ENCODE measurements at regions not wholly inside any gene's neighbourhood (a gene's known extent, or its start where the extent isn't known, plus 50 kb on each side); places are given as distances from the start of the nearest gene placed in this dataset.

GRCh38 chr2:210899131-210899530 is 342.7 kb downstream of the CPS1 start:
- Mint-ChIP-seq H3K4me1 (no peaks in the 10 kb centered on the region), H3K36me3 (ENCODE audit: low read depth) (no peaks in the 10 kb centered on the region), H3K4me3 (no peak overlapping the region), H3K27me3 (no peaks in the 10 kb centered on the region), H3K27ac (no peak overlapping the region), H3K9me3 (no peaks in the 10 kb centered on the region)
- ChIA-PET POLR2A (no interaction called here), CTCF (no interaction called here)
- DNase-seq (no peak), ATAC-seq (ENCODE audit: low read depth) (no peak)
- TF ChIP-seq CTCF (IDR thresholded peaks at IDR 0.05): no peak
- intact Hi-C loops (cut with micrococcal nuclease): no loop called here

DNA sequence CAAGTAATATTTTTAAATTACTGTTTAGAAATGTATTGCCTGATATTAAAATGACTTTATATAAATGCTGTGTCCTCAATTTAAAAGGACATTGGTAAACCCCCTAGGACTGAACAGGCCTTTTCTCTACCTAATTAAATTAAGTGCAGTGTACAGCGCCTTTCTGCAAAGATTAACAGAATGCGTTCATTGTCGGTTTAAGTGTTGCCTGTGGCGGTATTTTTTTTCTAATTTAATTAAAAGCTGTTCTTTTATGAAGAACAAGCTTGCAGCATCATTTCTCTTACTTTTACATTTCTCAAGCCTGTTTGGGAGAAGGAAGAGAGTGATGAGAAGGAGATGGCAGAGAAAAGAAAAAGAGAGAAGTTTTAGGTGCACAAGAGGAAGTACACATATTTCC is 344.9 kb downstream of the CPS1 start:
- intact Hi-C loops (cut with micrococcal nuclease): no loop called here

DNA sequence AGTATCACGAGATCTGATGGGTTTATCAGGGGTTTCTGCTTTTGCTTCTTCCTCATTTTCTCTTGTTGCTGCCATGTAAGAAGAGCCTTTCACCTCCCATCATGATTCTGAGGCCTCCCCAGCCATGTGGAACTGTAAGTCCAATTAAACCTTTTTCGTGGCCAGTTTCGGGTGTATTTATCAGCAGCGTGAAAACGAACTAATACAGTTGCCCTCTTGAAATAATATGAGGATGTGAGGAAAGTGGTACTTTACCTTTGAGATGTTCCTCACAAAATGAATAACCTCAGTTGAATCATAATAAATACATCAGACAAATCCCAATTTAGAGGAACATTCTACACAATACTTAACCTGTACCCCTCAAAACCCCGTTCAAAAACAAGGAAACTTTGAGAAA is 356.4 kb downstream of the CPS1 start:
- H3K4me1 Mint-ChIP-seq: no peaks in the 10 kb centered on the region
- ATAC-seq (ENCODE audit: low read depth) (no peak), DNase-seq (no peak)
- CTCF ChIA-PET: no interaction called here
- no peaks in the 10 kb centered on the region for H3K36me3 Mint-ChIP-seq (ENCODE audit: low read depth)
- intact Hi-C loops (cut with micrococcal nuclease): no loop called here
- H3K27ac Mint-ChIP-seq: no peak overlapping the region
- POLR2A ChIA-PET: no interaction called here
- H3K27me3 Mint-ChIP-seq: no peaks in the 10 kb centered on the region
- peaks cover 10% of the 10 kb centered on the region for H3K9me3 Mint-ChIP-seq
- TF ChIP-seq CTCF (IDR thresholded peaks at IDR 0.05): no peak
- H3K4me3 Mint-ChIP-seq: no peak overlapping the region

More for the DNA sequence above, 344.9 kb downstream of the CPS1 start:
- Mint-ChIP-seq H3K27me3 (no peaks in the 10 kb centered on the region), H3K4me1 (no peaks in the 10 kb centered on the region), H3K9me3 (no peaks in the 10 kb centered on the region), H3K4me3 (no peak overlapping the region), H3K27ac (no peak overlapping the region), H3K36me3 (ENCODE audit: low read depth) (no peaks in the 10 kb centered on the region)
- ChIA-PET CTCF (no interaction called here), POLR2A (no interaction called here)
- no peak for TF ChIP-seq CTCF (IDR thresholded peaks at IDR 0.05)
- ATAC-seq (ENCODE audit: low read depth) (no peak), DNase-seq (no peak)

GRCh38 chr2:210913461-210913860 is 357.1 kb downstream of the CPS1 start:
- CTCF ChIA-PET: no interaction called here

DNA sequence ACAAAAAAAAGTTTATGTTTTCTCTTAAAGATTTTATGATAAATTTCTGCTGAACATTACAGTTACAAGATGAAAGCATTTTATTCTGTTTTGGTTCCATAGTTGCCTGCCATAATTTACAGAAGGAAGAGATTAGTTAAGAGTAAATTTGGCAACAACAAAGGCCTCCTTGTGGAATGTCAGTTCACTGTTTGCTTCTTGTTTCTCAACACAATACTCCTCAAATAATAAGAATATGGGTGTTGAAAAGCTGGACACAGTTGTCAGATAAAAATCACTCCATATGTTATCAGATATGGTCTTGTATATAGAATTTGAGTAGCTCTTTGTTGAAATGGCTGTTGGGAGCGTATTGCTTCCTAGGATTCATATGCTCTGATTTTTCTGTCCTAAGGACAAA is 359.5 kb downstream of the CPS1 start:
- no peaks in the 10 kb centered on the region for H3K36me3 Mint-ChIP-seq (ENCODE audit: low read depth)
- no peak for TF ChIP-seq CTCF (IDR thresholded peaks at IDR 0.05)
- POLR2A ChIA-PET: no interaction called here
- ATAC-seq (ENCODE audit: low read depth) (no peak), DNase-seq (no peak)
- no peak overlapping the region for H3K4me3 Mint-ChIP-seq
- peaks cover 6% of the 10 kb centered on the region for H3K9me3 Mint-ChIP-seq
- intact Hi-C loops (cut with micrococcal nuclease): no loop called here
- no peaks in the 10 kb centered on the region for H3K4me1 Mint-ChIP-seq
- no peak overlapping the region for H3K27ac Mint-ChIP-seq
- H3K27me3 Mint-ChIP-seq: no peaks in the 10 kb centered on the region
- CTCF ChIA-PET: no interaction called here

More at GRCh38 chr2:210913461-210913860, 357.1 kb downstream of the CPS1 start:
- TF ChIP-seq CTCF (IDR thresholded peaks at IDR 0.05): no peak
- H3K4me1 Mint-ChIP-seq: no peaks in the 10 kb centered on the region
- intact Hi-C loops (cut with micrococcal nuclease): no loop called here
- H3K27ac Mint-ChIP-seq: no peak overlapping the region
- no peaks in the 10 kb centered on the region for H3K27me3 Mint-ChIP-seq
- POLR2A ChIA-PET: no interaction called here
- ATAC-seq (ENCODE audit: low read depth) (no peak), DNase-seq (no peak)
- no peak overlapping the region for H3K4me3 Mint-ChIP-seq
- no peaks in the 10 kb centered on the region for H3K36me3 Mint-ChIP-seq (ENCODE audit: low read depth)
- peaks cover 7% of the 10 kb centered on the region for H3K9me3 Mint-ChIP-seq

Measured in activated B cell treated with CpG ODN at 0.5 μM for 24 hours (primary cell).